ENCODE measurements at regions not wholly inside any gene's neighbourhood (a gene's known extent, or its start where the extent isn't known, plus 50 kb on each side); places are given as distances from the start of the nearest gene placed in this dataset.

GRCh38 chr13:111537843-111538499, 217.5 kb downstream of the TEX29 start:
- DNase-seq (ENCODE audit: low read depth), result no peak
- no peak overlapping the region for H3K4me3 ChIP-seq (ENCODE audit: control insufficient read depth, low read depth, low read length)

GRCh38 chr13:111539252-111539651, 218.8 kb downstream of the TEX29 start:
- TF ChIP-seq CTCF (IDR thresholded peaks at IDR 0.05; ENCODE audit: control insufficient read depth, insufficient read depth, low read depth, low read length, missing control alignments), result no peak
- no peak overlapping the region for H3K4me3 ChIP-seq (ENCODE audit: control insufficient read depth, low read depth, low read length)
- no peak for DNase-seq (ENCODE audit: low read depth)

More at GRCh38 chr13:111537843-111538499, 217.5 kb downstream of the TEX29 start:
- no peak for TF ChIP-seq CTCF (IDR thresholded peaks at IDR 0.05; ENCODE audit: control insufficient read depth, insufficient read depth, low read depth, low read length, missing control alignments)

GRCh38 chr13:111539791-111540446, 219.5 kb downstream of the TEX29 start:
- H3K4me3 ChIP-seq (ENCODE audit: control insufficient read depth, low read depth, low read length), result no peak overlapping the region
- no peak for TF ChIP-seq CTCF (IDR thresholded peaks at IDR 0.05; ENCODE audit: control insufficient read depth, insufficient read depth, low read depth, low read length, missing control alignments)
- DNase-seq (ENCODE audit: low read depth), result no peak

GRCh38 chr13:111540486-111540885, 220.0 kb downstream of the TEX29 start:
- DNase-seq (ENCODE audit: low read depth), result no peak
- no peak overlapping the region for H3K4me3 ChIP-seq (ENCODE audit: control insufficient read depth, low read depth, low read length)
- no peak for TF ChIP-seq CTCF (IDR thresholded peaks at IDR 0.05; ENCODE audit: control insufficient read depth, insufficient read depth, low read depth, low read length, missing control alignments)

GRCh38 chr13:111541345-111541744, 220.9 kb downstream of the TEX29 start:
- H3K4me3 ChIP-seq (ENCODE audit: control insufficient read depth, low read depth, low read length), result no peak overlapping the region
- DNase-seq (ENCODE audit: low read depth), result no peak

More at GRCh38 chr13:111541345-111541744, 220.9 kb downstream of the TEX29 start:
- TF ChIP-seq CTCF (IDR thresholded peaks at IDR 0.05; ENCODE audit: control insufficient read depth, insufficient read depth, low read depth, low read length, missing control alignments), result no peak

Data from AG09309 (cell line).